HL-60 (cell line): ENCODE measurements at regions not wholly inside any gene's neighbourhood (a gene's known extent, or its start where the extent isn't known, plus 50 kb on each side); places are given as distances from the start of the nearest gene placed in this dataset.

ENCODE experiments used
- GABPA ChIP-seq: IDR thresholded peaks from 2 replicates; pipeline ENCODE4 v1.6.1; 2012; ENCODE audit warnings: low read depth
- POLR2AphosphoS5 ChIP-seq: IDR thresholded peaks from 2 replicates; pipeline ENCODE4 v1.6.1; 2012; ENCODE audit warnings: low read depth
- TF ChIP-seq, protein P1 (sequence below): IDR thresholded peaks from one replicate; pipeline ENCODE4 v1.5.1; 2011; ENCODE audit warnings: low read length, control low read depth, inconsistent platforms; ENCODE audit not compliant: insufficient read depth

DNA sequence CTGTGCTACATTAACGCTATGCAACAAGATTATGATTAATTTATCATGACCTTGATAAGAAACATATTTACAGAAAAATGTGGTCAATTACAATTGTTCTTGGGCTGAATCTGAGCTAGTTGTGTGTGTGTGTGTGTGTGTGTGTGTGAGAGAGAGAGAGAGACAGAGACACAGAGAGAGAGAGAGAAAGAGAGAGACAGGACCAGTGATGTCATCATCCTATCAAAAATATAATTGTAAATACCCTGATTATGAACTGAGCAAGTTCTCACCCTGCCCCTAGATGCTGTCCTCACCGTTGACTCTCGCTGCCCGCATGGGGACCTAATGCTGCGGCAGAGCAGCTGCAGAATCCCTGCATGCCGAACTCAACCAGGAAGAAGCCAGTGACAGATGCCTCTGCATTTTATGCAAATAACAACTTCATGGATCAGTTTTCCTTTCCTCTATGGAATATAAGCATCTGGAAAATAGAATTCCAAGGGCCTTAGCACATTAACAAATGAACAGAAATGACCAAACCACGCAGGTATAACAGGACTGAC is 512.5 kb downstream of the PLCL1 start:
- TF ChIP-seq, protein P1, sequence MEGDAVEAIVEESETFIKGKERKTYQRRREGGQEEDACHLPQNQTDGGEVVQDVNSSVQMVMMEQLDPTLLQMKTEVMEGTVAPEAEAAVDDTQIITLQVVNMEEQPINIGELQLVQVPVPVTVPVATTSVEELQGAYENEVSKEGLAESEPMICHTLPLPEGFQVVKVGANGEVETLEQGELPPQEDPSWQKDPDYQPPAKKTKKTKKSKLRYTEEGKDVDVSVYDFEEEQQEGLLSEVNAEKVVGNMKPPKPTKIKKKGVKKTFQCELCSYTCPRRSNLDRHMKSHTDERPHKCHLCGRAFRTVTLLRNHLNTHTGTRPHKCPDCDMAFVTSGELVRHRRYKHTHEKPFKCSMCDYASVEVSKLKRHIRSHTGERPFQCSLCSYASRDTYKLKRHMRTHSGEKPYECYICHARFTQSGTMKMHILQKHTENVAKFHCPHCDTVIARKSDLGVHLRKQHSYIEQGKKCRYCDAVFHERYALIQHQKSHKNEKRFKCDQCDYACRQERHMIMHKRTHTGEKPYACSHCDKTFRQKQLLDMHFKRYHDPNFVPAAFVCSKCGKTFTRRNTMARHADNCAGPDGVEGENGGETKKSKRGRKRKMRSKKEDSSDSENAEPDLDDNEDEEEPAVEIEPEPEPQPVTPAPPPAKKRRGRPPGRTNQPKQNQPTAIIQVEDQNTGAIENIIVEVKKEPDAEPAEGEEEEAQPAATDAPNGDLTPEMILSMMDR = no peak
- TF ChIP-seq POLR2AphosphoS5 = no peak
- no peak for TF ChIP-seq GABPA
